DMS 273 treated with DMSO at 0.1 percent for 48 hours (cell line): ENCODE measurements at regions not wholly inside any gene's neighbourhood (a gene's known extent, or its start where the extent isn't known, plus 50 kb on each side); places are given as distances from the start of the nearest gene placed in this dataset.
A peak's percentile ranks its signal among the peaks of the same experiment; 100 is the strongest.
"Not testable (repeated sequence)": the region's sequence is repeated elsewhere in the genome, so short reads cannot be mapped to it uniquely, and the experiment has no call there.

Experiments used
- DNase-seq: peaks from one replicate; lab custom pipeline; 2025; lab: John Stamatoyannopoulos, UW

DNA sequence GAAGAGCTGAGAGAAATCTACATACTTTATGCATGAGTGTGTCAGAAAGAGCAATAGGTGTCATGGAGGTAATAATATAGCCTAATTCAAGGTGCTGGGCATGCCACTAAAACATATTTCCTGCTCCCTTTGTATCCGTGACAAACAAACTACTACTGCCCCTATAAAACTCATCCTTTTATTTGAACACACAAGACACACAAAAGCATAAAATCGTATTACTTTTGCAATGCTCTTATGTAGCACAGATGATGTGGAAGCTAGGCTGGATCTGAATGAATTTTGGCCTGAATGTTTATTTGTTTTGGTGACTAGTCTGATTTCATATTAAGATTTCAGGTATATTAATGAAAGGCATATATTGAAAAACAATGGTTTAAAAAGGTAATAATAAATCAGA lies 239.3 kb upstream of the NEGR1 start:
- no peak for DNase-seq

DNA sequence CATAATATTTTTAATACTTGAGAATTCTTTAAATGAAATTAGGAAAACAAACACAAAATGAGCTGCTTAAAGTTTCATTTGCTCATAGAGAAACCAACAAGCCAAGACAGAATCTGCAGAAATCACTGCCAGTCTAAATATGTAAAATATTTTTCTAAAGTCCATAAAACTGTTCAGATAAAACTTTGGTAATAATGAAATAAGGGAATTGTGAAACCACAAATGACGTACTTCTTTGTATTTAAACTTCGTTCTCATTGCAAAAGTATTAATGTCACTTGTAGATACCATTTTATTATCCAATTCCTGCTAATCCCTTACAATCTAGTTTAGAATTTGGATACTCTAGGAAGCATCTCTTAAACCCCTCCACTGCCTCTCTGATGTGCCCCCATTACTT lies 234.5 kb upstream of the NEGR1 start:
- no peak for DNase-seq

DNA sequence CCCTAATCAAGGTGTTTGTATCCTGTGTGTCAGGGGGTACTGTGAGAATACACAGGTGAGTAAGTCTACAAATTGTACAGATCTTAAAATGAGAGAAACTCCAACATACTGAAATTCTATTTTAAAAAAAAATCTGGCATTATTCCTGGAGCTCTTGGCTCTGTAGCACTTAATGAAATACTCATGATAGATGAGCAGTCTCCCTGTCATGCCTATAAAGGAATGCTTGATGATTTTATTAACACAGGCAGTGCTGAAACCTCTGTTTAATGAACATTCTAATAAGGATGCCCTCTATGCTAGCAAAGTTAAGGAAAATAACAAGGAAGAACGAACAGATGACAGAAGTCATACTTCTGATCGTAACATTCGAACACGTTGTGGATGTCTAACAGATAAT lies 233.9 kb upstream of the NEGR1 start:
- no peak for DNase-seq

DNA sequence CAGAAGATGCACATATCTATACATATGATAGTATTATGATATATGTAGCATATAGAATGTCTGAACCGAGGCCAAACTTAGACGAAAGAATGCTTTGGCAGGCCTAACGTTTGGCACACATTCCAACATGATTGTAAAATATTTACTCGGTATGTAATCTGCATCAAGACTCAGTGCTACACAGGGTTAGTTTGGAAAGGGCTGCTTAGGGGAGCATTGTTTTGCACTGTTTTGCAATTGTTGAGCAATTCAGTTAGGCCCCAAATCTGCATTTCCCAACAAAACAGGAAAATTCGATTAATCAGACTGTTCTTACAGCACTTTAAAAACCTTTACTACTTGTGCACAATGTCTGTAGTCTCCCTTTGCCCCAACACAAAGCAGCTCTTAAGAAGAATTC lies 216.0 kb upstream of the NEGR1 start:
- DNase-seq = no peak

DNA sequence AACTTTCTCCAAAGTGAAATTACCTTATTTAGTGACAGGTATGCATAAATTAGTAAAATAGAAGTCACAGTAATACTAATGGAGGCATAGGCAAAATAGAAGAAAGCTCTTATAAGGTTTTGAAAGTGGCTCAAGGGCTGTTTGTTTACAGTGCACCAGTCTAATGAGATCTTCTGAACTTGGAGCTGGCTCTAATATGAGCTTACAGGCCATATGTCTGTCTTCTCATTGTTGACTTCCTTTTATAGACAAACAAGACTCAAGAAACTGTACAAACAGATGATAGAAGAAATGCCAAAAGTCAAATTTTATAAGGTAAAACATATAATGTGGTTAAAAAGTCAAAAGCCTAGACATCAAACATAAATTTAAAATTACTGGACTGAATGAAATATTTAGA lies 207.5 kb upstream of the NEGR1 start:
- no peak for DNase-seq

DNA sequence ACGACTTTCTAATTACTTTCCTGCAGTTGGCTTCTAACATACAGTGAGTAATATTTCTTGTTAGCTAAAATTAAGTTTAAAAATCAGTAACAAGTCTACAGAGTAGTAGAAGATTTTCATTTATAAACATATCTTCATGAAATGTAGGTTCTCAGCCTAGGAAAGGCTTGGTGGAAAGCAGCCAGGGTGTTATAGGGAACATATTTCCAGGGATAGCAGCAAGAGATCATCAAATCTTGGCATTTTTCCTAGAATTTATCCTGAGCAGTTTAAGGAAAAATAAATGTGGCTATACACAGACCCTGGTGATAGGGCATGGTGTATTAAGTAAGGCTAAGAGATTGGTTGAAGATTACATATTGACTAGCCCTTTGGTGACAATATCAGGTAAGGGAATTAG lies 203.5 kb upstream of the NEGR1 start:
- no peak for DNase-seq

DNA sequence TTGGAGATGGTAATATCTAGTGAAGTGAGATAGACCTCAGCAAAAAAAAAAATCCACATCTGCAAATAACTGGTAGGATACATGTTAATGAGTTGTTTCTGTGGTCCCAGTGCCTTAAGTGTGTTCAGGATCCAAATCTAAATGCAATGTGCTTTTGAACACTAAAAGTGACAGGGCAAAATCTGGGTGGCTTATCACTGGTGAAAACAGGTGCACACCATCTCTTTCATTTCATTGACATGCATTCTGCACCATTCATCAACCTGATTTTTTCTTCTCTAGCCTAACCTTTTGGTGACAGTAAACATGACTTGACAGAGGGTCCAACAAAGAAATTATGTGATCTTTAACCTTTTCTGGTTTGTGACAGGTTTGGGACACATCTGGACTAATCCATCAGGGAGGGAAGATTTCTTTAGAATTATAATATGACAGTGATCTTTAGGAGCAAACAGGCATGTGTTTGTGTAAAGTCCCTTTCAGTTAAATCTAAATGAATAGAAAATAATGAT lies 201.6 kb upstream of the NEGR1 start:
- no peak for DNase-seq

DNA sequence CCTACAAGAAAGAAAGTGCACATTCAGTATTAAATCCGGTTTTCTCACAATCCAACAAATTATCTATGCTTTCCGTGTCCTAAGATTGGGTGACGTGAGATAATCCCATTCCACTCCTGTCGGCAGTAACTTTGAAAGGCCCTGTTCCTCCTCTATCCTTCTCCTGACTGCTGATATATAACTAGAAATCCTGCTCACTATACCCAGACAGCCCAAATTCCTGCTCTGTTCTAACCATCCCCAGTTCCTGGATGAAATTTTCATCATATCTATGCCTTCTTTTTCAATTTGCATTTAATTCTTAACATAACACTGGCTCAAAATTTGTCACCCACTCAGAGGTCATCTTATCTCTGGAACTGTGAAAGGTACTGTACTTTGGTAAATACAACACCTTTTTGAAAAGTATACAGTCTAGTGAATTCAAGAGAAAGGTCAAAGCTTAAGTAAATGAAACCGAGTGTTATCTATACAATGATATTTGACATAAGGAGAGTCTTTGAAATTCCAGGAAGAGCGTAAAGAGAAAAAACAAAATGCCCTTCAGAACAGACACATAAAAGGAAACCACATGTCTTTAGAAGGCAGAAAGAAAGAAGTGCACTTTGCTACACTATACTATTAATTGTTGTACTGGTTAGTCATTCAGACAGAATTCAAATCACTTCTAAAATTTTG lies 200.5 kb upstream of the NEGR1 start:
- DNase-seq = no peak

DNA sequence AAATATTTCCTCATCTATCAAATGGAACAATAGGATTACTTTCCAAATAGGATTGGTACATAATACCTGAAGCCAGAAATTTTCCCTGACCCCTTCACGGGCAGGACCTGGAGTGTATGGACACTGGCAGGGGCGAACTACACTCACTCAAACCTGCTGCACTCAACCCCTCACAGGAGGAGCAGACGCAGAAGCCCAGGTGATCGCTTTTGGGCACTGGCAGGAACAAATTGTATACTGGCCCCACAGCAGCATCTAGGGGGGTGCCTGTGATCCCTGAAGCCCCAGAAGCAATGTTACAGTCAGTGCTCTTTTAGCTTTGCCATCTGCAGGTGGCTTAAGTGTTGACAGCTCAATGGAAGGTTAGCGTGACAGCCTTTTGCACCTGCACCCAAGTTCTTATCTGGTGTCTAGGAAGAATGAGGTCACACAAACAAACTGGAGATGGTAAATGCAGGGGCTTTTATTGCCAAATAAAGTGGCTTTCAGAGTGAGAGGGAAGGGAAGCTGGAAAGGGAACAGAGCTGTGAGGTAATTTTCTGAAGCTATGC lies 199.2 kb upstream of the NEGR1 start:
- no peak for DNase-seq

DNA sequence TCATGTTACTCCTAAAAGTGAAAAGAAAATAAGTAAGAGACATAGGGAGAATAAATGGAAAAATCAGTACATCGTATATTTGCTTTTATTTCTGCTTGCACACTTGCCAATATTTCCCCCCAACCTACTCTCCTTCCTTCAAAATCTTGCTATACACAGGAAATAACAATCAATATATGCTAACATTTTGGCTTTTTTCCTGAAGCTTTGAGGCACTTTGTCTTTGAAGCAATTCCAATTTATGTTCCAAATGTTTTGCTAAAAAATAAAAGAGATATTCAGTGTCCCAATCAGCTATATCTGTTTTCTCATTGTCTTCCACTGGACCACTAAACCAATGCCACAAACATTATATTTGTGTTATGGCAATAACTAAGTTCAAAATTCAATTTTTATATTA lies 184.0 kb upstream of the NEGR1 start:
- no peak for DNase-seq

DNA sequence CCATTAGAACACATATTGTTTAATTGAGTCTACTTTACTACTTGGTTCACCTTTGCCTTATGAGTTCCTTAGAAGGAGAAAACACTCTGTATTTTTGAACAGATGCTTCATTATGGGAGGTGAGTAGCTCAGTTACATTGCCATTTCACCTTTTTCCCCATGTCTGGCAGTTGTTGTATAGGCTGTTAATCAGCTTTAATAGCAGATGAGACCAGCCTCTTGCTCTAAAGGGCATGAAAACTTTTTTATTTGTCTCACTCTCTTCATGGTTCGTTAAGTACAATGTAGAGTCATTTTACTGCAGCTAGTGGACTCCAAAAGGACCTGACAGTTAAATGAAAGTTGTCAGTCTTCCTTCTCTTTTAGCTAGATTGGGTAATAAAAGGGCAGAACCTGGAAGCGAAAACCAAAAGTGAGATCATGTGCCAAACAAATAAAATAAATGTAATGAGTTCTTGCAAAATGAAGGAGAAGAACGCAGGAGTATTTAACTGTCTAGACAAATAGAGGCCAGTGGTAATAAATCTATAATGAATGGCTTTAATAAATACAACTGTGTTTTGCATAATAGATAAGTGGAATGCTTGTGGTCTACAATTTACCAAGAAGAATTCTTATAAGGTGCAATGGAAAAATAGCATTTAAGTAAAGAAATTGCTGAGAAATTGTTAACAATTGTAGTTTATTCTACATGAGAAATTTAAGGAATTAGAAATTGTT lies 180.0 kb upstream of the NEGR1 start:
- DNase-seq = no peak

DNA sequence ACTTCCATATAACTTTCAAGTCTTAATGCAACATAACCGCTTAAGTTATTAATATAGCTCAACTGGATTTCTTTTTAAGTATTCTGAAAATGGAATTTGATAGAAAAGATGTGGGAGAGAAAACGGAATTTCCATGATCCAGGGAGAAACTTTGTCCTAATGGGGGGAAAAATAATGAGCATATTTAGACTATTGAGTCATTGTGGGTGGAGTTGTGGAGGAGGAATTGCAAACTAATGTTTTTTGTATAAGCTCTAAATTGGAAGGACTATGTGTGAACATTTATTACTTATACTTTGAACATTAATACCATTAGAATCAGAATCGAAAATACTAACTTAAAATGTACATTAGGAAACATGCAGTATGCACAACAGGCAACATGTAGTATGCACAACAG lies 159.9 kb upstream of the NEGR1 start:
- no peak for DNase-seq

DNA sequence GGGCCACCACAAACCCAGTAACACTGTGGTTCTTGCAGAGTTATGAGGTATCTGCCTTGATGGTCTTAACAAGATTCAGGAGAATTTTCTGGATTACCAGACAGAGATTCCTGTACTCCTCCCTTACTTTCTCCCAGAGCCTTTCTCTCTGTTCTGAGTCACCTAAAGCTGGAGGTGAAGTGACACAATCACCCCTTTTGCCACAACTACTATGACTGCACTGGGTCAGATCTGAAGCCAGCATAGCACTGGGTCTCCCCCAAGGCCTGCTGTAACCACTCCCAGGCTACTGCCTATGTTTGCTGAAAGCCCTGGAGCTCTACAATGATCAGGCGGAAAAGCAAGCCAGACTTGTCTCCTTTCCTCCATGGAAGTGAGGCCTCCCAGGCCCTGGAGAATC lies 156.7 kb upstream of the NEGR1 start:
- DNase-seq = no peak

DNA sequence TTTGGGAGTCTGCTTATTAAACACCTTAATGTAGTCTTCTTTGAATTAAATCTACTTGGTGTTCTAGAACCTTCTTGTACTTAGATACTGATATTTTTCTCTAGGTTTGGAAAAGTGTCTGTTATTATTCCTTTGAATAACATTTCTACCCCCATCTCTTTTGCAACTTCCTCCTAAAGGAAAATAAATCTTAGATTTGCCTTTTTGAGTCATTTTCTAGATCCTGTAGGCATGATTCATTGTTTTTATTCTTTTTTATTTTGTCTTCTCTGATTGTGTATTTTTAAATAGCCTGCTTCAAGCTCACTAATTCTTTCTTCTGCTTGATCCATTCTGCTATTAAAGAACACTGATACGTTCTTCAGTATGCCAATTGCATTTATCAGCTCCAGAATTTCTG lies 155.9 kb upstream of the NEGR1 start:
- no peak for DNase-seq

DNA sequence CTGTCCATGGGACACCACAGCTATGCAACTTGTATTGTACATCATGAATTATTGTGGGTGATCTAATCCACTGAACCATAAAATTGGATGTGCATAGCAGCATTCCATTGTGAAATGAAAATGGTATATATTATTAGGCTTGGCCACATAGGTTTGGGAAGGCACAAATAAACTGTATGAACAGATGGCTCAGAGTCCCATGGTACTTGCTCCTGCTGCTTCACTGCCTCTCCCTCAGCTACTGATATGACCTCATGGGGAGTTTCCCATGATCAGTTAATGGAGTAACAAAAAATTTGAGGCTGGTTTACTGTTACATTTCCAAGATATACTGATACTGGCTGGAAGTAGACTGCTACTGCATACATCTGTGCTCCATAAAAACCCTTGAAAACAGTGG lies 152.7 kb upstream of the NEGR1 start:
- DNase-seq = peak; percentile 72

DNA sequence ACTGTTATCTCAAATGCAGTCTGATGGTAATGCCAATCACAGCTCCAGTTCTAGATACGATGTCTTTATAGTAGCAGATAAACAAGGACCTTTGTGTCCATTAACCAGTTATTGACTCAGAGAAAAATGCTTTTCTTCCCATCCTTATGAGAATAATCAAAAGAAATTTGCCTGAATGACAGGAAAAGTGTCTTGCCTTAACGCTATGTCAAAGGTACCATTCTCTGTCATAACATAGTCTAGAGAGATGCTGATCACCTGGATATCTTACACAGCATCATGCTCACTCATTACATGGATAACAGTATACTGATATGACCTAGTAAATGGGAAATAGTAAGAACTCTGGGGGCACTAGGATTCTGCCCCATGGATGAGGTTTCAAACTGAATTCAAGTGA lies 151.7 kb upstream of the NEGR1 start:
- DNase-seq = no peak

DNA sequence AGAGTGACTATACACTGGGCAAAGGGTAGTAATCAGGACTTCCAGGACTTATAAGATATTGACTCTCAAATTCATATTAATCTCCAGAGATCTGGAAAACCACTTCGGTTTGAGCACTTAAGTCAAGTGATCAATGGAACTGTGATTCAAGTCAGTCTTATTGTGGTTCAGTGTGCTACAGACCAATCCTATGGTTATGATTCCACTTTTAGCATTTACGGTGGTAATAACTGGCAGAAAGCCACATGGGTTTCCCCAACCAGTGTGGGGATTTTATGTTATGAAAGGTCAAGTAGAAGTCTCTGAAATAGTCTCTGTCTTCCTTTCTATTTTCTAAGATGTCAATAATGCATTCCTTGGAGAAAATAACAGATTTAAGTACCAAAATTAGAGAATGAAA lies 151.3 kb upstream of the NEGR1 start:
- no peak for DNase-seq

DNA sequence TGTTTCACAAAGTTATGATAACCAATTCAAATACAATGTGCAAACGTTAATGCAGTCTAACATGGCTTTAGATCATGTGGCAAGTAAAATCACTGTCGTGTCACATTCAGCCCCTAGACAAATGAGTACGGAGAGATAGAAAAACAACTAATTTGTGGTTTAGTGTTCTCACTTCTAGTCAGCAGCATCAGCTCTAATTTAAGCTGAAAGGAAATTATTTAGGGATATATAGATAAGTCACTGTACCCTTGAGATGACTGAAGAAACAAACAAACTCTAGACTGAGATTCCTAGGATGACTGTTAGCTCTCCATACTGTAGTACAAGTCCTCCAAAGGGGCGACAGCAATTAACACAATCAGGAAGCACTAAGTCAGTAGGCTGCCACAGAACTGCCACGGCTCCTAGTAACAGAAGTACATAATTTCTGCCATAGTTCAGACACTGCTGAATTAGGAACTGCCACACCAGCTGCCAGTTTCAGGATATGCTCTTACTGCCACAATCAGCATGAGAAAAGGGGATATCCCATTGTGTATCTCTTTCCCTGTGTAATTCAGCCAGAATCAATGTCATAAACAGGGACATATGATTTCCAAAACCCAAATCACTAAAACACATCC lies 150.4 kb upstream of the NEGR1 start:
- no peak for DNase-seq

DNA sequence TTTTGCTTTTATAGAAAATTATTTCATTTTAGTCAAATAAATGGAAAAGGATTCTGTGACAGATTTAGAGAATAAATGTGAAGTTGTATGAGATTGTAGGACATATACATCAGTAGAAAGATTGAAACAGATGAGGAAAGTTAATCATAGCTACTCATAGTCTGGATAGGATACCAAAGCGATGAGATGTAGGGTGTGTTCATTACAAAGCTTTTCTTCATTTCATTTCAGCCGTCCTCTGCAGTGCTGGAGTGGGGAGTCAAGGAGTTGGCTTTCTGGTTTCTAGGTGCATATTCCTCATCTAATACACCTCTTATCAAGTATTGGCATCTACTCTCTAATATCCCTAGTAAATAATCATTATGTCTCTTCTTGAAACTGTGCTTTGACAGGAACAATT lies 149.5 kb upstream of the NEGR1 start:
- no peak for DNase-seq

DNA sequence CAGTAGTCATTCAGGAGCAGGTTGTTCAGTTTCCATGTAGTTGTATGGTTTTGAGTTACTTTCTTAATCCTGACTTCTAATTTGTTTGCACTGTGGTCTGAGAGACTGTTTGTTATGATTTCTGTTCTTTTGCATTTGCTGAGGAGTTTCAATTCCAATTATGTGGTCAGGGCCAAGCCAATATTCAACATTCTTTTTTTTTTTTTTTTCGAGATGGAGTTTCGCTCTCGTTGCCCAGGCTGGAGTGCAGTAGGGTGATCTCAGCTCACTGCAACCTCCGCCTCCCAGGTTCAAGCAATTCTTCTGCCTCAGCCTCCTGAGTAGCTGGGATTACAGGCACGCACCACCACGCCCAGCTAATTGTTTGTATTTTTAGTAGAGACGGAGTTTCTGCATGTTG lies 145.9 kb upstream of the NEGR1 start:
- not testable (repeated sequence) for DNase-seq

DNA sequence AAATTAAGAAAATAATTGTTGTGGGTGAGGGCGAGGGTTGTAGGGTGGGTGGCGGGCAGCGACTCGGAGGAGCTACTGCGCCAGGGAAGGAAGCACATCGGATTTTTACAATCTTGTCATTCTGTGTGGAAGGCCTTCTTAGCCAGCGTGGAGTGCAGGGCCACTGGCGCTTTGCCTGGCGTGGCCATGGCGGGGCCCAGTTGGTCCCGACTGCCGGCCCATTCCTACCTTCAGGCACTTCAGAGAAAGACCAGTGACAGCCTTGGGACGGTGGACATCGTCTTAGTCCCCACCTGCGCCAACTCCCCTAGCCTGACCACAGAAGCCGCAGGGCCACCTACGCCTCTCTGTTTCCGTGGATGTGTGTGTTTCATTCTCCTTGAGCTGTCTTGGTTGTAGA lies 136.9 kb upstream of the NEGR1 start:
- no peak for DNase-seq

DNA sequence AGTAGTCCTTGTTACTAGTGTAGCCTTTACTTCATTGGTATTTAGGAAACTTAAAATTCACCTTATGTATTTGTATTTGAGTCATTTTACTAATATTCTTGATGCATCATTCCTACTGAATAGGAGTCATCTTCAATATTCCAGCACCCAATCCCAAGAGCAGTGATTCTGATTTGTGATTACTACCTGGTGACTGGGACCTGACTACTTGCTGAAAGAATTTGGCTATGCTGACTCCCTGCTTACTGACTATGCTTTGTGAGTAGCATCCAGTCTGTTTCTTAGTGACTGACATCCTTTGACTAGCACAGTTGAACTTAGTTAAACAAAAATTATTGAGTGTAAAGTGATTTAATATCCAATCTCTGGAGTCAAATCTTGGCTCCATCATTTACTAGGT lies 129.9 kb upstream of the NEGR1 start:
- DNase-seq = no peak

DNA sequence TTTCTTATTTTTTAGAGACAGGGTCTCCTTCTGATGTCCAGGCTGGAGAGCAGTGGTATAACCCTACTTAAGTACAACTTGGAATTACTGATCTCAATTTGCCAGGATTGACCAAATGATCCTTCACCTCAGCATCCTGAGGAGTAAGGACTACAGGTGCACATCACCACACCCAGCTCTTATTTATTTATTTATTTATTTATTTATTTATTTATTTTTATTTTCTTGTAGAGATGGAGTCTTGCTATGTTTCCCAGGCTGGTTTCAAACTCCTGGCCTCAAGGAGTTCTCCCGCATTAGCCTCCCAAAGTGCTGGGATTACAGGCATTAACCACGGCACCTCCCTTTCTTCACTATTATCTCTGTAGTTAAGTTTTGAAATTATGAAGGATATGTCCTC lies 117.5 kb upstream of the NEGR1 start:
- no peak for DNase-seq
